MM.1S (cell line): ENCODE measurements at regions not wholly inside any gene's neighbourhood (a gene's known extent, or its start where the extent isn't known, plus 50 kb on each side); places are given as distances from the start of the nearest gene placed in this dataset.
"Not testable (repeated sequence)": the region's sequence is repeated elsewhere in the genome, so short reads cannot be mapped to it uniquely, and the experiment has no call there.

ENCODE experiments used
- EZH2 ChIP-seq: fragments of 300-600 bp; sonication (generic); optimal IDR thresholded peaks from 2 replicates; pipeline ENCODE3; 2017; ENCODE audit warnings: low read depth, mild to moderate bottlenecking, antibody characterized with exemption, low read length, mixed read lengths
- TF ChIP-seq, protein P1 (sequence below): fragments of 300-600 bp; sonication (generic); IDR thresholded peaks from 2 replicates; pipeline ENCODE4 v1.5.1; 2016; ENCODE audit warnings: antibody characterized with exemption, low read length, mixed read lengths

DNA sequence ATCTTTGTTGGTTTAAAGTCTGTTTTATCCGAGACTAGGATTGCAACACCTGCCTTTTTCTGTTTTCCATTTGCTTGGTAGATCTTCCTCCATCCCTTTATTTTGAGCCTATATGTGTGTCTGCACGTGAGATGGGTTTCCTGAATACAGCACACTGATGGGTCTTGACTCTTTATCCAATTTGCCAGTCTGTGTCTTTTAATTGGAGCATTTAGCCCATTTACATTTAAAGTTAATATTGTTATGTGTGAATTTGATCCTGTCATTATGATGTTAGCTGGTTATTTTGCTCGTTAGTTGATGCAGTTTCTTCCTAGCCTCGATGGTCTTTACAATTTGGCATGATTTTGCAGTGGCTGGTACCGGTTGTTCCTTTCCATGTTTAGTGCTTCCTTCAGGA, 149.4 kb upstream of the MRPS22 start:
- TF ChIP-seq, protein P1, sequence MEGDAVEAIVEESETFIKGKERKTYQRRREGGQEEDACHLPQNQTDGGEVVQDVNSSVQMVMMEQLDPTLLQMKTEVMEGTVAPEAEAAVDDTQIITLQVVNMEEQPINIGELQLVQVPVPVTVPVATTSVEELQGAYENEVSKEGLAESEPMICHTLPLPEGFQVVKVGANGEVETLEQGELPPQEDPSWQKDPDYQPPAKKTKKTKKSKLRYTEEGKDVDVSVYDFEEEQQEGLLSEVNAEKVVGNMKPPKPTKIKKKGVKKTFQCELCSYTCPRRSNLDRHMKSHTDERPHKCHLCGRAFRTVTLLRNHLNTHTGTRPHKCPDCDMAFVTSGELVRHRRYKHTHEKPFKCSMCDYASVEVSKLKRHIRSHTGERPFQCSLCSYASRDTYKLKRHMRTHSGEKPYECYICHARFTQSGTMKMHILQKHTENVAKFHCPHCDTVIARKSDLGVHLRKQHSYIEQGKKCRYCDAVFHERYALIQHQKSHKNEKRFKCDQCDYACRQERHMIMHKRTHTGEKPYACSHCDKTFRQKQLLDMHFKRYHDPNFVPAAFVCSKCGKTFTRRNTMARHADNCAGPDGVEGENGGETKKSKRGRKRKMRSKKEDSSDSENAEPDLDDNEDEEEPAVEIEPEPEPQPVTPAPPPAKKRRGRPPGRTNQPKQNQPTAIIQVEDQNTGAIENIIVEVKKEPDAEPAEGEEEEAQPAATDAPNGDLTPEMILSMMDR = not testable (repeated sequence)
- not testable (repeated sequence) for TF ChIP-seq EZH2
